MM.1S (cell line): ENCODE measurements at regions not wholly inside any gene's neighbourhood (a gene's known extent, or its start where the extent isn't known, plus 50 kb on each side); places are given as distances from the start of the nearest gene placed in this dataset.

Source experiments
- CTCF ChIP-seq: fragments of 300-600 bp; sonication (generic); IDR thresholded peaks from 2 replicates; pipeline ENCODE4 v1.5.1; 2016; ENCODE audit warnings: antibody characterized with exemption, low read length, mixed read lengths
- EZH2phosphoT487 ChIP-seq: fragments of 300-600 bp; sonication (generic); IDR thresholded peaks from 2 replicates; pipeline ENCODE4 v1.6.1; 2018; ENCODE audit warnings: antibody characterized with exemption, low read length

GRCh38 chrX:39969819-39970504 is 127.8 kb downstream of the BCOR start:
- TF ChIP-seq CTCF: no peak
- no peak for TF ChIP-seq EZH2phosphoT487
